ENCODE measurements at regions not wholly inside any gene's neighbourhood (a gene's known extent, or its start where the extent isn't known, plus 50 kb on each side); places are given as distances from the start of the nearest gene placed in this dataset.

- TF ChIP-seq CTCF (IDR thresholded peaks at IDR 0.05; ENCODE audit: low read depth, low read length), result no peak
- no peak overlapping the region for H3K4me3 ChIP-seq
- H3K9me3 ChIP-seq (ENCODE audit: low read depth), result no peaks in the 10 kb centered on the region
- no peaks in the 10 kb centered on the region for H3K27me3 ChIP-seq
- no peak overlapping the region for H3K27ac ChIP-seq
- no peak for DNase-seq (ENCODE audit: low read depth in 1 of 2, low spot score in 1 of 2)
- no peaks in the 10 kb centered on the region for H3K36me3 ChIP-seq
- H3K4me1 ChIP-seq (ENCODE audit: low read depth), result peaks cover 5% of the 10 kb centered on the region
Measured at GRCh38 chr16:26599785-26600104, 467.0 kb upstream of the C16orf82 start.

- TF ChIP-seq CTCF (IDR thresholded peaks at IDR 0.05; ENCODE audit: low read depth, low read length), result no peak
- no peak for DNase-seq (ENCODE audit: low read depth in 1 of 2, low spot score in 1 of 2)
- no peak overlapping the region for H3K4me3 ChIP-seq
Measured at GRCh38 chr16:26601335-26601734, 465.4 kb upstream of the C16orf82 start.

GRCh38 chr16:26605626-26606271 lies 461.0 kb upstream of the C16orf82 start:
- Histone ChIP-seq H3K9me3 (ENCODE audit: low read depth) (no peaks in the 10 kb centered on the region), H3K4me1 (ENCODE audit: low read depth) (peaks cover 5% of the 10 kb centered on the region), H3K27ac (no peak overlapping the region), H3K27me3 (no peaks in the 10 kb centered on the region), H3K36me3 (no peaks in the 10 kb centered on the region), H3K4me3 (no peak overlapping the region)
- DNase-seq (ENCODE audit: low read depth in 1 of 2, low spot score in 1 of 2), result no peak
- no peak for TF ChIP-seq CTCF (IDR thresholded peaks at IDR 0.05; ENCODE audit: low read depth, low read length)

More at GRCh38 chr16:26601335-26601734, 465.4 kb upstream of the C16orf82 start:
- Histone ChIP-seq H3K27ac (no peak overlapping the region), H3K27me3 (no peaks in the 10 kb centered on the region), H3K36me3 (no peaks in the 10 kb centered on the region), H3K4me1 (ENCODE audit: low read depth) (peaks cover 5% of the 10 kb centered on the region), H3K9me3 (ENCODE audit: low read depth) (no peaks in the 10 kb centered on the region)

- DNase-seq (ENCODE audit: low read depth in 1 of 2, low spot score in 1 of 2), result no peak
- Histone ChIP-seq H3K4me3 (no peak overlapping the region), H3K9me3 (ENCODE audit: low read depth) (no peaks in the 10 kb centered on the region)
Measured at GRCh38 chr16:26606381-26607150, 460.2 kb upstream of the C16orf82 start.

GRCh38 chr16:26614237-26614841 lies 452.4 kb upstream of the C16orf82 start:
- Histone ChIP-seq H3K9me3 (ENCODE audit: low read depth) (no peaks in the 10 kb centered on the region), H3K4me3 (no peak overlapping the region), H3K36me3 (no peaks in the 10 kb centered on the region), H3K4me1 (ENCODE audit: low read depth) (no peaks in the 10 kb centered on the region), H3K27me3 (no peaks in the 10 kb centered on the region), H3K27ac (no peak overlapping the region)
- no peak for TF ChIP-seq CTCF (IDR thresholded peaks at IDR 0.05; ENCODE audit: low read depth, low read length)
- no peak for DNase-seq (ENCODE audit: low read depth in 1 of 2, low spot score in 1 of 2)

More at GRCh38 chr16:26606381-26607150, 460.2 kb upstream of the C16orf82 start:
- no peak for TF ChIP-seq CTCF (IDR thresholded peaks at IDR 0.05; ENCODE audit: low read depth, low read length)
- H3K27ac ChIP-seq, result no peak overlapping the region
- no peaks in the 10 kb centered on the region for H3K36me3 ChIP-seq
- no peaks in the 10 kb centered on the region for H3K27me3 ChIP-seq
- peaks cover 5% of the 10 kb centered on the region for H3K4me1 ChIP-seq (ENCODE audit: low read depth)
